ENCODE measurements at regions not wholly inside any gene's neighbourhood (a gene's known extent, or its start where the extent isn't known, plus 50 kb on each side); places are given as distances from the start of the nearest gene placed in this dataset.

- H3K4me3 ChIP-seq (ENCODE audit: low read depth, low read length) = no peak overlapping the region
- TF ChIP-seq, protein P1, sequence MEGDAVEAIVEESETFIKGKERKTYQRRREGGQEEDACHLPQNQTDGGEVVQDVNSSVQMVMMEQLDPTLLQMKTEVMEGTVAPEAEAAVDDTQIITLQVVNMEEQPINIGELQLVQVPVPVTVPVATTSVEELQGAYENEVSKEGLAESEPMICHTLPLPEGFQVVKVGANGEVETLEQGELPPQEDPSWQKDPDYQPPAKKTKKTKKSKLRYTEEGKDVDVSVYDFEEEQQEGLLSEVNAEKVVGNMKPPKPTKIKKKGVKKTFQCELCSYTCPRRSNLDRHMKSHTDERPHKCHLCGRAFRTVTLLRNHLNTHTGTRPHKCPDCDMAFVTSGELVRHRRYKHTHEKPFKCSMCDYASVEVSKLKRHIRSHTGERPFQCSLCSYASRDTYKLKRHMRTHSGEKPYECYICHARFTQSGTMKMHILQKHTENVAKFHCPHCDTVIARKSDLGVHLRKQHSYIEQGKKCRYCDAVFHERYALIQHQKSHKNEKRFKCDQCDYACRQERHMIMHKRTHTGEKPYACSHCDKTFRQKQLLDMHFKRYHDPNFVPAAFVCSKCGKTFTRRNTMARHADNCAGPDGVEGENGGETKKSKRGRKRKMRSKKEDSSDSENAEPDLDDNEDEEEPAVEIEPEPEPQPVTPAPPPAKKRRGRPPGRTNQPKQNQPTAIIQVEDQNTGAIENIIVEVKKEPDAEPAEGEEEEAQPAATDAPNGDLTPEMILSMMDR (IDR thresholded peaks at IDR 0.05; ENCODE audit: borderline replicate concordance, insufficient read depth, low read depth, low read length) = no peak
Observed at GRCh38 chr11:119545978-119546915, 123.3 kb upstream of the THY1 start.

DNA sequence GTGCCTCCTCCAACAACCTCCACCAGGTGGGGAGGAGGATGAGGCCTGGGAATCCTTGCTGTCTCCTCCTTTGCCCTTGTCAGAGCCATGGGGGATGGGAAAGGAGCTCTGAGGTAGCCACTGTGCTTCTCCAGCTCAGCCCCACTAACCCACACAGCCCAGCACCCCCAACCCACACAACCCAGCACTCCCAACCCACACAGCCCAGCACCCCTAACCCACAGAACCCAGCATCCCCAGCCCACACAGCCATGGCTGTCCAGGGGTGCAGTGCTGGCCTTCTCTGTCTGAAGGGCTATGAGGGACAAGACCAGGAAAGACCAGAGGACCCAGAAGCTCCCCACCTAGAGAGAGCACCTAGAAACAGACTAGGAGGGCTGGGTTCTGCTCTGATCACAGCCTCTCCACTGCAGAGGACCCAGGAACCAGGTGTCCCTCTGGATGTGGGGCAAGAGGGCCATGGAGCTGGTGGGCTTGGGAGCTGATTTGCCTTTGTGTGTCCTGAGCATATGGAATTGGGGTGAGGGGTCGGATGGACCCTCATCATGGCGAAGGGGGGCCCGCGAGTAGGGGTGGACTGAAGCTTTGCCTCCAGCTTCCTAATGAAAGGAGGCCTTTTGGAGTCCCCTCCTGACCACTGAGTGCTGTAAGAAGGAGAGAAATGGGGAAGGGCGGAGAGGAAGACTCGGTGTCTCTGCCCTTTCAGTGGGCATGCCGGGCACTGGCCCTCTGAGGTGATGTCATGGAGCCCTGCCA, 117.6 kb upstream of the THY1 start:
- TF ChIP-seq, protein P1 (IDR thresholded peaks at IDR 0.05; ENCODE audit: borderline replicate concordance, insufficient read depth, low read depth, low read length) = no peak
- H3K4me3 ChIP-seq (ENCODE audit: low read depth, low read length) = no peak overlapping the region

DNA sequence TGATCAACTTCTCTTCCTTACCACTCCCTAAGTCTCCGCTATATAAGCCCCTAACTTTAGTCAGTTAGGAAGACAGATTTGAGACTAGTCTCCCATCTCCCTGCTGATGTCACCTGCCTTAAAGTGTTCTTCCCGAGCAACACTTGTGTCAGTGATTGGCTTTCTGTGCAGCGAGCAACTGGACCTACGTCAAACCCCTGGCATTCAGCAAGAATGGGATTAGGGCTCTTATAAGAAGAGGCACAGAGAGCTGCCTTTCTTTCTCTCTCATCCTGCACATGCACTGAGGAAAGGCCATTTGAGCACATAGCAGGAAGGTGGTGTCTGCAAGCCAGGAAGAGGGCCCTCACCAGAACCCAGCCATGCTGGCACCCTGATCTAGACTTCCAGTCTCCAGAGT, 116.6 kb upstream of the THY1 start:
- no peak overlapping the region for H3K4me3 ChIP-seq (ENCODE audit: low read depth, low read length)
- TF ChIP-seq, protein P1 (IDR thresholded peaks at IDR 0.05; ENCODE audit: borderline replicate concordance, insufficient read depth, low read depth, low read length) = no peak

GRCh38 chr11:119538753-119539152, 115.8 kb upstream of the THY1 start:
- H3K4me3 ChIP-seq (ENCODE audit: low read depth, low read length) = no peak overlapping the region

DNA sequence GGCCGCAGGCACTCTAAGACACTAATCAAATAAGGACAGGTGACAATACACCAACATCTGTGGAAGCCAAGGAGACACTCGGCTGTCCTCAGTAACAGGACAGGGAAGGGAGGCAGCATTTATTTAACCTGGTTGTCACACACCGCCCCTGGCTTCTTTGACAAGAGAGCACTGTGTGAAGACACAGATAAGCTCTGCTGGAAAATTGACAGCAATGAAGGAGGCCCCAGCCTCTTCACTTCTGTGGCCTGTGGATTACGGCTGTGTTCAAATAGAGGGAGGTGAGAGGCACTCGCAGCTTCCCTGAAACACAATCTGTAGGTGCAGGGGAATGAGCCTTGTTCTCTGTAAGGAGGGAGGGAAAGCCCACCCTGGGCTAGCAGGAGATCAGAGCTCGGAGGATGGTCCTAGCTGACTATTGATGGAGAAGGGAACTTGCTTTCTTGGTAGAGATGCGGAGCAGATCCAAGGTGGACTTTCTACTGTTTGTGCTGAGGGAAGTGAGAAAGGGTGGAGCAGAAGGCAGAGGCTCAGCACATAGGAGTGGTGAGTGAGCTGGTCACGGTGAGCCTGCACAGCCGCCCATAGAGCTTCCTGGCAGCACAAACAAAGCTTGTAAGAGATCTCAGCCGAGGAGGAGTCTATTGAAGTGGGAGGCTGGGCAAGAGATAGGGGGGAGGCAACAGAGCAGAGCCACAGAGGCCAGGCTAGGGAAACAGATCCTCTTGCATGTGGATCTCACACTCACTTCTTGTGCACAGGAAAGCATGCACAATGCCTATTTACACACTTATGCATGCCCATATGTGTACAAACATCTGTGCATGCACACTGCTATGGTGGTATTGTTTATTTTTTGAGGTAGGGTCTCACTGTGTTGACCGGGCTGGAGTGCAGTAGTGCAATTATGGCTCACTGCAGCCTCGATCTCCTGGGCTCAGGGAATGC, 114.6 kb upstream of the THY1 start:
- H3K4me3 ChIP-seq (ENCODE audit: low read depth, low read length) = no peak overlapping the region
- TF ChIP-seq, protein P1 (IDR thresholded peaks at IDR 0.05; ENCODE audit: borderline replicate concordance, insufficient read depth, low read depth, low read length) = no peak

More at GRCh38 chr11:119538753-119539152, 115.8 kb upstream of the THY1 start:
- TF ChIP-seq, protein P1 (IDR thresholded peaks at IDR 0.05; ENCODE audit: borderline replicate concordance, insufficient read depth, low read depth, low read length) = no peak

DNA sequence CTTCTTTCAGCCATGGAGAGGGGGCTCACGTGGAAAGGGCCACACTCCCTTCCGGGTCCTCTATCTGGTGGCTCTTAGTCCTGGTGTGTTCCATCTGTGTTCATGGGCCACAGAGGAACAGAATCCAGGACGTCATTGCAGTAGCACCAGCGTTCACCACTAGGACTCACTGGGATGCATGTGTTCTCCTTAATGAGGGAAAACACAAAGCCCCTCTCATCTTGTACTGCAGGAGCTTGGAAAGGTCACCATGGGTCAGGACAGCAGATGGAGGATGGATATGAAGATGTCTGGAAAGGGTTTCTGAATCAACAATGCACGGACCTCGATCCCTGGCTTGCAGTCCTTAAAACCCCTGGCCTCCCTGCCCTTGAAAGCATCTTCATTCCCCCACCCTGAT, 113.8 kb upstream of the THY1 start:
- H3K4me3 ChIP-seq (ENCODE audit: low read depth, low read length) = no peak overlapping the region
- TF ChIP-seq, protein P1 (IDR thresholded peaks at IDR 0.05; ENCODE audit: borderline replicate concordance, insufficient read depth, low read depth, low read length) = 0 out of 2 replicates have a peak, but pooled peaks have one; percentile 1

All from GM12875 (cell line).